BJ (cell line): ENCODE measurements at regions not wholly inside any gene's neighbourhood (a gene's known extent, or its start where the extent isn't known, plus 50 kb on each side); places are given as distances from the start of the nearest gene placed in this dataset.
"Not testable (repeated sequence)": the region's sequence is repeated elsewhere in the genome, so short reads cannot be mapped to it uniquely, and the experiment has no call there.

Experiments used
- CTCF ChIA-PET: fragments of 350-600 bp; formaldehyde crosslinking; extraction: SDS; loops from one replicate; lab custom pipeline; 2021; ENCODE audit warnings: antibody characterized with exemption, inconsistent platforms; lab: Yijun Ruan, JAX
- POLR2A ChIA-PET: fragments of 300-600 bp; sonication (Branson Sonifier 250); formaldehyde crosslinking; extraction: SDS; loops from one replicate; lab custom pipeline; 2021; ENCODE audit warnings: antibody characterized with exemption; lab: Charles Lee
- DNase-seq: peaks from one replicate; pipeline ENCODE4 v3.0.0-alpha.2; 2011; ENCODE audit warnings: low read depth
- H3K27me3 ChIP-seq: 2 replicates; pipeline ENCODE4 v1.6.0; 2011; ENCODE audit warnings: low read length; ENCODE audit not compliant: control insufficient read depth, insufficient read depth
- H3K36me3 ChIP-seq: 2 replicates; pipeline ENCODE4 v1.5.1; 2011; ENCODE audit warnings: low read length; ENCODE audit not compliant: control insufficient read depth, insufficient read depth
- H3K4me3 ChIP-seq: 2 replicates; pipeline ENCODE4 v1.5.1; 2011; ENCODE audit warnings: low read depth, mild to moderate bottlenecking, control low read depth, low read length
- TF ChIP-seq, protein P1 (sequence below): IDR thresholded peaks from 2 replicates; pipeline ENCODE4 v1.5.1; 2011; ENCODE audit warnings: low read depth, mild to moderate bottlenecking, control low read depth, inconsistent platforms, low read length, moderate library complexity; ENCODE audit not compliant: insufficient read depth

DNA sequence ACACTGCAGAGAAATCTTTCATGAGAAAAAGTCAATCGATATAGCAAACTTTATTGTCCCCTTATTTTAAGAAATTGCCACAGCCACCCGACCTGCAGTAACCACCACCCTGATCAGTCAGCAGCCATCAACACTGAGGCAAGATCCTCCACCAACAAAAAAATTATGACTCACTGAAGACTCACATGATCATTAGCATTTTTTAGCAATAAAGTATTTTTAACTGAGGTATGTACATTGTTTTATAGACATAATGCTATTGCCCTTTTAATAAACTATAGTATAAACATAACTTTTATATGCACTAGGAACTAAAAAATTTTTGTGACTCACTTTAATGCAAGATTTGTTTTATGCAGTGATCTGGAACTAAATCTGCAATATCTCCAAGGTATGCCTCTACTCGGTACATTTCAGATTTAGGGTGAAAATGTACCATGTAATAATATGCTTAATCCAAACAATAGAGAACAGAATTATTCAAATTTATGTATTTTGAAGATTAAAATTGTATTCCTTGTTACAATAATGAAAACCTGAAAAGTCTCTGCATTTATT lies 79.2 kb upstream of the CEP126 start:
- H3K27me3 ChIP-seq, result no peaks in the 10 kb centered on the region
- no peaks in the 10 kb centered on the region for H3K36me3 ChIP-seq
- DNase-seq, result no peak
- POLR2A ChIA-PET, result no interaction called here
- H3K4me3 ChIP-seq, result no peak overlapping the region
- TF ChIP-seq, protein P1, sequence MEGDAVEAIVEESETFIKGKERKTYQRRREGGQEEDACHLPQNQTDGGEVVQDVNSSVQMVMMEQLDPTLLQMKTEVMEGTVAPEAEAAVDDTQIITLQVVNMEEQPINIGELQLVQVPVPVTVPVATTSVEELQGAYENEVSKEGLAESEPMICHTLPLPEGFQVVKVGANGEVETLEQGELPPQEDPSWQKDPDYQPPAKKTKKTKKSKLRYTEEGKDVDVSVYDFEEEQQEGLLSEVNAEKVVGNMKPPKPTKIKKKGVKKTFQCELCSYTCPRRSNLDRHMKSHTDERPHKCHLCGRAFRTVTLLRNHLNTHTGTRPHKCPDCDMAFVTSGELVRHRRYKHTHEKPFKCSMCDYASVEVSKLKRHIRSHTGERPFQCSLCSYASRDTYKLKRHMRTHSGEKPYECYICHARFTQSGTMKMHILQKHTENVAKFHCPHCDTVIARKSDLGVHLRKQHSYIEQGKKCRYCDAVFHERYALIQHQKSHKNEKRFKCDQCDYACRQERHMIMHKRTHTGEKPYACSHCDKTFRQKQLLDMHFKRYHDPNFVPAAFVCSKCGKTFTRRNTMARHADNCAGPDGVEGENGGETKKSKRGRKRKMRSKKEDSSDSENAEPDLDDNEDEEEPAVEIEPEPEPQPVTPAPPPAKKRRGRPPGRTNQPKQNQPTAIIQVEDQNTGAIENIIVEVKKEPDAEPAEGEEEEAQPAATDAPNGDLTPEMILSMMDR, result no peak
- CTCF ChIA-PET, result no interaction called here

DNA sequence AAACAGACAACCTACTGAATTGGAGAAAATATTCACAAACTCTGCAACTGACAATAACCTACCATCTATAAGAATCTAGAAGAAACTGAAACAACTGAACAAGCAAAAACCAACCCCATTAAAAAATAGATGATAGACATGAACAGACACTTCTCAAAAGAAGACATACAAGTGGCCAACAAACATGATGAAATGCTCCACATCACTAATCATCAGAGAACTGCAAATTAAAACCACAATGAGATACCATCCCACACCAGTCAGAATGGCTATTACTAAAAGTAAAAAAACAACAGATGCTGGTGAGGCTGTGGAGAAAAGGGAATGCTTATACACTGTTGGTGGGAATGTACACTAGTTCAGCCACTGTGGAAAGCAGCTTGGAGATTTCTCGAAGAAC lies 84.3 kb upstream of the CEP126 start:
- H3K27me3 ChIP-seq, H3K36me3 ChIP-seq, H3K4me3 ChIP-seq, POLR2A ChIA-PET, DNase-seq: not testable (repeated sequence)
- CTCF ChIA-PET, result interaction anchor here (0.7 to 1.3 kb wide), 2 partner anchors 30 to 57 kb away, joined by 3 read pairs; no protein-coding TSS in a partner anchor

DNA sequence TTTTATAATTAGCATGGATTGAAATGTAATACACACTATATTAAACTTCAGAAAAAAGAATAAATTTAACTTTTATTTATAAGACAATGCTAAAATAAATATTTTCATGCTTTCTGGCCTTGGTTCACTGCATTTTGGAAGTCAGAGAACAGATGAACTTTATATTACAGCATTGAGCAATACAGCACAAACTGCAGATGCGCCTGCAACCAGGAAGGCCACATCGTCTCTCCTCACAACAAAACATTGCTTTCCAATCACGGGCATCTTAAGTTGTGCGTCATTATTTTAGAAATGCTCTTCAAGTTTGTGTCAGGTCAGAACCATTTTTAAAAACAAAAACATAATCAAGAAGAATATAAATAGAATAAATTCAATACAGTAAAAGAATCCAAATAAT lies 89.3 kb upstream of the CEP126 start:
- ChIA-PET POLR2A (interaction anchor here (0.6 kb wide), 1 partner anchor 349 kb away, joined by 4 read pairs; no protein-coding TSS in a partner anchor), CTCF (interaction anchor here (0.5 kb wide), 1 partner anchor 32 kb away, joined by 3 read pairs; no protein-coding TSS in a partner anchor)
- Histone ChIP-seq H3K27me3 (no peaks in the 10 kb centered on the region), H3K36me3 (no peaks in the 10 kb centered on the region), H3K4me3 (no peak overlapping the region)
- TF ChIP-seq, protein P1, result no peak
- DNase-seq, result no peak

DNA sequence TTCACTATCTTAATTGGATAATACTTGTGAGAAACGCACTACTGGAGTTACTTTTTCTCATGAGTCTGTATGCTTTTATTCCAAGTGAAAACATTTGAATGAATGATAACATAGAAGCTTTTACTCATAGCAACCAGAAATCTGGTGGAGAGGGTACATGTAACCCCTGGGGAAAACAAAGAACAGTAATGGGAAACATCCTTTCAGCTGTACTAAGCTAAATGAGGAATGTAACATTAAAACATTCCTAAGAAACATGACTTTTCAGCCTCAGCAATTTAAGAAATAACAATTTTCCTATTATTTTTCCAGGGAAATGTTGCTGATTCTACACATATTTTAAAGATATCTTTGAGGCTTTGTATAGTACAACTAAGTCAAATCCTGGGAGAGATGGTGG lies 97.2 kb upstream of the CEP126 start:
- ChIA-PET CTCF (interaction anchor here (0.6 to 1.3 kb wide), 2 partner anchors 14 to 44 kb away, joined by 3 read pairs; no protein-coding TSS in a partner anchor), POLR2A (no interaction called here)
- no peak for DNase-seq
- no peaks in the 10 kb centered on the region for H3K36me3 ChIP-seq
- TF ChIP-seq, protein P1, result no peak
- H3K4me3 ChIP-seq, result no peak overlapping the region
- H3K27me3 ChIP-seq, result no peaks in the 10 kb centered on the region

DNA sequence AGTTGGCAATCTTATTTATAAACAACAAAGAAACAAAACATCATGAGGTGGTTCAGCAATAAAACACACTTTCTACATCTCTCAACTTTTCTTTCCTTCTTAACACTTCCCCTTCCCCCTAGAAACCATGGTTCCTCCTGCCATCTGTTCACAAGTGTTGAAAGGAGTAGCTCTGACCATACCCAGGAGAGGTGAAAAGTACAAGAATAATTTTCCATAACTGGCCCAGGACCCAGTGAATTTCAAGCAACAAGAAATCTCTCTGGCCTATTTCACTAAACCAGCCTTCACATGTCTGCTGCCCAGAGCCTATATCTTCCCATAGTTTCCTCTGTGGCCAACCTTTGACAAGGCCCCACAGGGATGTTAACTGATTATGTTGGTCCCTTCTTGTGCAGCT lies 98.2 kb upstream of the CEP126 start:
- TF ChIP-seq, protein P1, result no peak
- POLR2A ChIA-PET, result no interaction called here
- no peaks in the 10 kb centered on the region for H3K36me3 ChIP-seq
- no peak for DNase-seq
- CTCF ChIA-PET, result interaction anchor here (1.2 kb wide), 1 partner anchor 18 kb away, joined by 3 read pairs; no protein-coding TSS in a partner anchor
- no peak overlapping the region for H3K4me3 ChIP-seq
- H3K27me3 ChIP-seq, result no peaks in the 10 kb centered on the region

DNA sequence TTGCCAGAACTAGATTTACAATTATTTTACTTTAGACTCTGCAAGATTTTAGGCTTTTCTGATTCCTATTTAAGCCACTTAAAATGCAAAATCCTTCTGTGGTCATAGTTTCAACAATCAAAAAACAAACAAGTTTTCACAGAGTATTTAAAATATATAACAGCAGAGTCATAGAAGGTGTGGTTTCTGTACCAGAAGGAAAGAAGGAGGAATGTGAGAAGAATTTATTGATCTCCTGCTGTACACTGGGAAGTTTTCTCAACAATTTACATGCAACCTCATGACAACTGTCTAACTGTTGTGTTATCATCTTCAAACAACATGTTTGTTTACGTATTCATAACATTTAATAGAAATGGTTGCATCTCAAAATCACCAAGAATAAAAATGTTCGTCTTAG lies 102.3 kb upstream of the CEP126 start:
- H3K4me3 ChIP-seq, result no peak overlapping the region
- no peaks in the 10 kb centered on the region for H3K36me3 ChIP-seq
- H3K27me3 ChIP-seq, result no peaks in the 10 kb centered on the region
- CTCF ChIA-PET, result no interaction called here
- DNase-seq, result peak; percentile 35
- POLR2A ChIA-PET, result no interaction called here
- TF ChIP-seq, protein P1, result no peak
